ENCODE measurements at regions not wholly inside any gene's neighbourhood (a gene's known extent, or its start where the extent isn't known, plus 50 kb on each side); places are given as distances from the start of the nearest gene placed in this dataset.
"Not testable (repeated sequence)": the region's sequence is repeated elsewhere in the genome, so short reads cannot be mapped to it uniquely, and the experiment has no call there.

DNA sequence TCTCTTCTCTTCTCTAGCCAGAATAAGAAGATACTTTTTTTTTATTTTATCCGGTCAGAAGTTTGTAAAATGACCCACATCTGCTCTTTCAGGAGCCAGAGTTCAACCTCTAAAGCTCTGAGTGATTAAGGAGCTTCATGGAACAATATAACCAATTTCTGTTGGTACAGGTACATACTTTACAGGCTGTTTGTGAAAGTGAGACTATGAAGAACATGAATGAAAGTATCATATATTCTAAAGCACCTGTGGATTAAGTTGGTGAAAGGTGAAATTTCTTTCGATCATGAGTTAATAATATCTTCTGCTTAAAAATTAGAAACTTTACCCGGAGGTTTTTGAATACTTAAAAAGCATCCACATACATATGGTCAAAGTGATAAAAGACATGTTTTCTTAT is 65.2 kb downstream of the DMRT2 start:
- DNase-seq = no peak

DNA sequence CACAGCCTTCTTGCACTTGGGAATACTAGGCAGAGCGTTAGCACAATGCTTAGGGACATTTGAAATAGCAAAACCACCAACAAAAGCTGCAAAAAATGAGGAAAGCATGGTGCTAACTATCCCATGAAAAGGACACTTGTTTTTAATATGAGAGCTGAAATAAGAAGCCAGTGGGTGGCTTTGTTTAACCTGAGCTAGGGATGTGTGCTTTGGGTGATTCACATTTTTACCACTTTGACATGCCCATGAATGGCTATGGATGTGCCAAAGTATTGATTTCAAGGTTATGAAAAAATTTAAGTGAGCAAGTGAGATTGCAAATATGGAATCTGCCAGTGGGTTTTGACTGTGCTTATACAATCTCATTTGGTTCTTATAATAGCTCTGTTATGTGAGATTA is 67.3 kb downstream of the DMRT2 start:
- DNase-seq = no peak

- DNase-seq = no peak
Observed at GRCh38 chr9:1120500-1121165, 70.5 kb downstream of the DMRT2 start.

GRCh38 chr9:1125741-1126140 is 75.6 kb downstream of the DMRT2 start:
- no peak for DNase-seq

- no peak for DNase-seq
Observed at GRCh38 chr9:1128046-1128445, 77.9 kb downstream of the DMRT2 start.

DNA sequence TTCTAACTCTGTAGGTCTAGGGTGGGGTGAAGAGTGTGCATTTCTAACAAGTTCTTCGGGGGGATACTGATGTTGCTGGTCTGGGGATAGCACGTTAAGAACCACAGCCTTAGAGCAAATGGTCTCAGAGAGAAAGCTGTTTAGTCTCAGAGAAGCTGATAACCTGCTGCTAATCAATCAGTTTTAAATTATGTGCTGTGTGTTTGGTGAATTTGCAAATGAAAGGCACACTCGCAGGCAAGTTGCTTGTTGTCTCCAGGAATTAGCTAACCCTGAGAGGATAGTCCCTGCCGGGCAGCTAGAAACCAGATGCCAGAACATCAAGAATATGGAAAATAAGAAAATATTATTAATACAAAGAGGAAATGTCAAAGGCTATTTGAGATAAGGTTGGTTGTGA is 79.2 kb downstream of the DMRT2 start:
- no peak for DNase-seq

DNA sequence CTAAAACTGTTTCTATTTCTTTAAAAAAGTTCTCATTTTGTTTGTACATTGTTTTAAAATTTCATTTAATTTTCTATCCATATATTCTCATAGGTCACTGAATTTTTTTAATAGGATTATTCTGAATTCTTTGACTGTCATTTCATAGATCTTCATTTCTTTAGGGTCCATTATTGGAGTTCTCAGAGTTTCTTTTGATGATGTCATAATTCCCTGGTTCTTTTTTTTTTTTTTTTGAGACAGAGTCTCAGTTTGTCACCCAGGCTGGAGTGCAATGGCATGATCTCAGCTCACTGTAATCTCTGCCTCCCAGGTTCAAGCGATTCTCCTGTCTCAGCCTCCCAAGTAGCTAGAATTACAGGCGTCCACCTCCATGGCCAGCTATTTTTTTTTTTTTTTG is 89.9 kb downstream of the DMRT2 start:
- no peak for DNase-seq

- no peak for DNase-seq
Observed at GRCh38 chr9:1151691-1152090, 101.5 kb downstream of the DMRT2 start.

DNA sequence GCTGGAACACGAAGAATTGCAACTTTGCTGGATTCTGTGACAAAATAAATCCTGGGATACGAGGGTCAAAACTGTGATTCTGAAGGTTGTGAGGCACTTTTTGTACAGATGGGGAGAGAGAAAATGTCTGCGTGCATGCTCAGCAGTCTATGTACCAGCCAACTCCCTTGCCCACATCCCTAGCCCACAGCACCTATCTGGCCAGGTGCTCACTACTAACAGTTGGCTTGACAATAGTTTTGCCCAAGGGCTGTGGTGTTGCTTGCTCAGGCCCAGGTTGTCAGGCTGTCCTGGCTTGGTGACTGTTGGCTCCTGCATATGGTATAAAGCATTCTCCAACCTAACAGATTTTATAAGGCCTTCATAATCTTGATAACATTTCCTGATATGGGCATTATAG is 102.0 kb downstream of the DMRT2 start:
- no peak for DNase-seq

- no peak for DNase-seq
Observed at GRCh38 chr9:1154739-1155138, 104.6 kb downstream of the DMRT2 start.

DNA sequence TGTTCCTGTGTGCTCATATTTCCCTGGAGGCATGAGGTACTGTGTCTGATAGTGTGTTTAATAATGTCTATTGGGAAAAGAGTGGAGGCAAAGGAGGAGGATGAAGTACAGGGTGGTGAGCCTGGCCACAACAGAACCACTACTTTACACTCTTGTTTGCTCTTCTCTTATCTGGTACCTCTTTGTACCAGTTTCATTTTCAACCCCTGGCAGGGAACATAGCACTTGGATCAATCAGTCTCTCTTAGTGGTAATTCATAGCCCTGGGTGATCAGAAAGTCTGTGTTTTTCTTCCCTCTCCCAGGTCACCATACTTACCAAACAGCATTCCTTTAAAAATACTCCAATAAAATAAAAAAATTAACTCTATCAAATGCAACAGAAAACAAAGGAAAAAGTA is 105.4 kb downstream of the DMRT2 start:
- DNase-seq = no peak

DNA sequence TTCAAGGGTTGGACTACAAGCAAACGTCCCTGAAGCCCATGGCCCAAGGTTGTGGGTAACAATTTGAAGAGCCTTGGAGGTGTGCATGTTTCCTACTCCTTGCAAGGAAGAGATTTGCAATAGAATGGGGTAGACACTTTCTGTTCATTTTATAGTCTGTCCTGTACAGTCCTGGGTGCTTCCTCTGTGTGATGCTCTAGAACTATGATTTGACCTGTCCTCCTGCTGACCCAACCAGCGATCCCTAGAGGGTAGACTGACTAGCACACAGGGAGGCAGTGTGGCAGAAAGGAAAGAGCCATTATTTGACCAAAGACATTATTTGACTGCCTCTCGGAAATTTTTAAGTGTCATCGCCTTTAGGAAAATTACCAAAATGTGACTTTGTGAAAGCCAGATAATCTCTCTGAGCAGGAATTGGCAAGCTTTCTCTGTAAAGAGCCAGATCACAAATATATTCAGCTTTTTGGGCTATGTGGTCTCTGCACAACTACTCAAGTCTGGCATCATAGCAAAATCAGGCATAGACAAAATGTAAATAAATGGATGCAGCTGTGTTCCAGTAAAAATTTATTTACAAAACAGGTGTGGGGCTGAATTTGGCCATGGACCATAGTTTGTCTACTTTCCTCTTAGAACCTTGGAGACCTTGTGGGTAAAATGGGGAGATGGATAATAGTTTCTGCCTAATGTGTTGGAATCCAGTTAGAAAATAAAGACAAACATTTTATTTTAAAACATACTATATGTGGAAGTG is 106.8 kb downstream of the DMRT2 start:
- no peak for DNase-seq

- no peak for DNase-seq
Observed at GRCh38 chr9:1157836-1158235, 107.7 kb downstream of the DMRT2 start.

- no peak for DNase-seq
Observed at GRCh38 chr9:1170918-1171317, 120.8 kb downstream of the DMRT2 start.

- no peak for DNase-seq
Observed at GRCh38 chr9:1171546-1171945, 121.4 kb downstream of the DMRT2 start.

- DNase-seq = no peak
Observed at GRCh38 chr9:1173211-1173610, 123.1 kb downstream of the DMRT2 start.

DNA sequence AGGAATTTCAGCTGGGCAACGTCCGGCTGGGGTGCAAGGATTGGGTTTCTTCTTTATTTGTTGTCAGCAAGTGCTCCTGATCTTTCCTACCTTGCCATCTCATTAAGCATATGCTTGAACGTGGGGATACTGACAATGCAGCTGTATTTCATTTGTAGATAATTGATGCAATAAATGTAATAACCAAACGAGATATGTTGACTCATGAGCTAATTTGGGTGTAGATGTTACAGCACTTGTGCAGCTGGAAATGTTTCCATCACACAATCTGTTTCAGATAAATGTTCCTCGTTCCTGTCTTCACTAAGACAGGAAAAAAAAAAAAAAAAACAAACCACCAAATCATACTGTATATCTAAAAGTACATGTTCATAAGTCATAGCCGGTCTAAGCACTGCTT is 123.8 kb downstream of the DMRT2 start:
- DNase-seq = no peak

- no peak for DNase-seq
Observed at GRCh38 chr9:1179366-1179765, 129.2 kb downstream of the DMRT2 start.

DNA sequence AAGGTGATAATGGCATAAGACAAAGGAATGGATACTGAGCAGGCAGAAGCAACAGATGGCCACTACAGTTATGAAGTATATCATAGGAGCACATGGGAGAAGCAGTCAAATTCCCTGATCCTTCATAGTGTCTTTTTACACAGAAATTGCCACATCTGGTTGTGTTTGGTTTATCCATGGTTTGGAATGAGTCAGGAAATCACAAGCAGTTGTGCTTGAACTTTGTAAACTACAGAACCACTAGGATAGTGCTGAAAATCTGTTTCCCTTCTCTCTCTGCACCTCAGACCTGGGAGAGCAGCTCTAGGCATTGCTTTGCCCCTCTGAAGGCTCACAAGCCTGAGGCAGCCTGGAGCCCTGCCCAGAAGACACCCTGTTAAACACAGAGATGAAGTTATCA is 134.0 kb downstream of the DMRT2 start:
- no peak for DNase-seq

GRCh38 chr9:1187137-1187536 is 137.0 kb downstream of the DMRT2 start:
- not testable (repeated sequence) for DNase-seq

- not testable (repeated sequence) for DNase-seq
Observed at GRCh38 chr9:1195636-1196035, 145.5 kb downstream of the DMRT2 start.

- no peak for DNase-seq
Observed at GRCh38 chr9:1198085-1198484, 147.9 kb downstream of the DMRT2 start.

- no peak for DNase-seq
Observed at GRCh38 chr9:1200847-1201251, 150.7 kb downstream of the DMRT2 start.

DNA sequence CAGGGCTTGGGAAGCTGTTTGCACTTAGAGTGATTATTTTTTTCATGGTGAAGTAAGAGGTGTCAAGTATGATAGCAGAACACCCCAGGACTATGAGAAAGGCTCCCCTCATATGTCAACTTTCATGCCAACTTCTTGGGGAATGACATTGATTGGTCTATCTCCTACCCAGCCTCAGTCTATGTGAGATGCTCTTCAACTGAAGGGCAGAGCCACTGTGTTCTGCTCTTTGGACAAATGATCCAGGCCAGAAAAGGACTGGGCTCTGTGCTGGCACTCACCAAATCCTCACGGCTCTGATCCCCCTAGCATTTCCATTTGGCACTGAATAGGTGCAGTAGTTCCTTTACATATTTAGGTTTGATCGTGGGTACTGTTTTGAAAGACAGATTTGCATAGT is 151.1 kb downstream of the DMRT2 start:
- no peak for DNase-seq

DNA sequence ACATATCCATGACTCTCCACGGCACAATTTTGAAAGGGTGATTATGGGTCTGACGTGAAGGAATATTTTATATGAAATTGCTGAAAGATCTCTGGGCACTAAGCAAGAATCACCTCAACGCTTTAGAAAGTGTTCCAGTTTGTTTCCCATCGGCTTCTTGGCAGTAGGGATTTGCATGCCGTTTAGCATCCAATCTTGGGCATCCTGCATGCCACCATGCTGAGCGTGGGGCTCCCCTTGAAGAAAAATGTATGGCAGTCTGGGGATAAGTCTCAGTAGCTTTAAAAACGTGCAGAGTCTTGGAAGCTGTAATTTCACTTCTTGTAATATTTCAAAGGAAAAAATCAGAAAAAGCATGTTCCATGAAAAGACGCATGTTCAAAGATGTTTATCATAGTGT is 151.7 kb downstream of the DMRT2 start:
- no peak for DNase-seq

All from MV-4-11 (cell line).